GM18907 (cell line): ENCODE measurements at regions not wholly inside any gene's neighbourhood (a gene's known extent, or its start where the extent isn't known, plus 50 kb on each side); places are given as distances from the start of the nearest gene placed in this dataset.

ENCODE experiments used
- ATAC-seq: cut with Tn5 transposase; IDR thresholded peaks from one replicate; pipeline ENCODE4 v1.9.1; 2021; ENCODE audit warnings: mild to moderate bottlenecking, moderate library complexity; ENCODE audit not compliant: unreplicated experiment

DNA sequence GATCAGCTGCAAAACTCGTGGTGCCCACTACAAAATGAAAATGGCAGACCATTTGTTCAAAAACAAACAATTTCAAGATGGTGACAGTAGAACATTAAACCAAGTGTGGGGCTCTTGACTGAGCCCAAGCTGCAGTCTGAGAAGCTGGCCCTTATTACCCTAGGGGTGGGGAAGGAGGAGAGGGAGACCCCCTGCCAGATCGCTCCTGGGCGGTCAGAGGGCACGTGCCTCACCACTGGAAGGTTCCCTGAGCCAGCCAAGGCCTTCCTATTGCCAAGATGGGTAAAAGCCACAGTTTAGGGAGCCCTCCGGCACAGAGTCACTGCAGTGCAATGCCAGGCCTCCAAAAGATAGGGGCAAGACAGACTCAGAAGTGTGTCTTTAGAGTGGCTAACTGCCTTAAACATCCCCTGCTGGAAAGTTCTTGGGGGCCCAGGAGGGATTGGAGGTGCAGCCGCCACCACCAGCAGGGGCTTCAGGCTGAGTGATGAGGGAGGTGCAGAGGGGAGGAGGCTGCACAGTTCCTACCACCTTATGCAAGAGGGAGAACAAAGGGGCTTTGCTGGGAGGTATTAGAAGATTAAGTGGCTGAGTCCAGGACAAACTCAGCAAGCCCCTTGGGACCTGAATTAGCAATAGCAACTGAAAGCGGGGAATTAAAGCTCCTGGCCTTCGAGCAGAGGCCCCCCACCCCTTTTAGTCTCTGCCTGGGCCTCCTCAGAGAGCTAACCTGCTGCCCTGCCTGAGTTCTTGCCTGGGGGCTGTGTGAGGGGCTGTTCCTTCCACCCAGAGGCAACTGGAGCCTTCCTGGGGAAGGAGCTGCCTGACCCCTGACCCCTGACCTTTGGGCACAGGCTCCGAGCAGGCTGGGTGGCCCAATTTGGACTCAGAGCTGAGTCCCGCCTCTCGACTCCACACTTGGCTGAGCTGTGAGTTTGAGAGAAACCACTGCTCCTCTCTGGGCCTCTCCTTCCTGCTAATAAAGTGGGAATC, 88.4 kb downstream of the VEGFA start:
- ATAC-seq: no peak

DNA sequence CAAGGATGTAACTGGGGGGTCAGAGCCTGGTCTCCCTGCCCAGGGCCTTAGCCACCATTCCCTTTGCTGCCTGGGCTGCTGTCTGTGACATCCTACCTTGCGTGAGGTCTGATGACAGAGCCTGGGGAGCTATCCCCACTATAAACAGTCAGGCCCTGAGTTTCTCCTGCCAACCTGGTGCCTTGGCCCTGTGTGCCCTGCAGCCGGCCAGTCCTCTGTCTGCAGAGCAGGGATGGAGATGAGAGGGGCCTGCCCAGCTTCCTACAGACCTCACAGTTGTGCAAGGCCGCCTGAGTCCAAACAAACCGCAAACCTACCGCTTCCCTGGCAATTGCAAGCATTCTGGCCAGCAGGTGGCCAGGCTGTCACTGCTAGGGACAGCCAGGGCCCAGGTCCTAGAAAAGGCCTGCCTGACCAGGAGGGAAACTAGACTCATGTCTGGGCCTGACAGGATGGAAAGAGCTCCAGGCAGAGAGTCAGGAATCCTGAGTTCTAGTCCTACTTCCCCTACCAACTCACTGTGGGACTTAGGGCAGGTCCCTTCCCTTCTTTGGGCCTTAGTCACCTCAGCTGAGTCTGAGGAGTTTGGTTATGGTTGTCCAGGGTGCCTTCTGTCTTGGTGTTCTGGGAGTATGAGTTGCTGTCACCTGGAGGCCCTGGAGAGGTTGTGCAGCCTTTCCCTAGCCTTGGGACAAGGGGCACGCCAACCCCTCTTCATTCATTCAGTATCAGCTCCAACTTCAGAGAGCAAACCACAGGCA, 86.2 kb downstream of the VEGFA start:
- ATAC-seq: no peak

DNA sequence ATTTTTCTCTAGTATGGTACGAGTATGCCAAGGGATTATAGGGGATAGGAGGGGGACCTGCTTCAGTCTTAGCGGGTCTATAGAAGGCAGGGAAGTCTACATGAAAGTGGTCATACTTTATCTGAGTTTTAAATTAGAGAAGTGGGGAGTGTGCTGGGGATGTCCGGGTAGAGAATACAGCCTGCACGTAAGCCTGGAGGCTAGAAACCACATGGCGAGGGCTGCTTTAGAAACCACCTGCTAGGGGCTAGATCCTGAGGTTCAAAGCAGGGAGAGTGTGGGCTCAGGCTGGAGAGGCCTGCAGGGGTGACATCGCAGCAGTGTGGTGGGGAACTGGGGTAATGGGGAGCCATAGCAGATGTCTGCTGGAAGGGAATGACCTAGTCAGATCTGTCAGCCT, 85.2 kb downstream of the VEGFA start:
- ATAC-seq: no peak

DNA sequence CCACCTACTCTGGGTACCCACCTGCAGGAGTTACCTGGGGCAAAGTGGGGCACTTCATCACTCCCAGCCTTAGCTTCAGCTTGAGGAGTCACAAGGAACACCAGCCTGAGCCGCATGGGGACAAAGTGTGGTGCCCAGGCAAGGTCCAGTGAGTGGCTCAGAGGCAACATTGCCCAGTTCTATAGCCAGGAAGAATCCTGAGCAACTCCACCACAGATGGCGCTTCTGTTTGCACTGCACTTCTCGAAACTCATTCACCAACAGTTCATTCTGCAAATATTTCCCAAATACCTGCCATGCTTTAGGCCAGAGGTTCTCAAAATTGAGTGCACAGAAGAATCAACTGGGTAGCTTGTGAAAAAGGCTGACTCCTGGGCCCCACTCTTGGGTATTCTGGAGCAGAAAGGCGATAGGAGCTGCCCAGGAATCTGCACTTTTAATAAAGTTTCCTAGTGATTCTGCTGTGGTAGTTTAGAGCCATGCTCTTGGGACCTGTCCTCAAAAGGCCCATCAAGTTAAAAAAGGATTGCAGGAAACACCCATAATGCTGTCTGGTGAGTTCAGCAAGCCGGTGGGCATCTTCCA, 83.1 kb downstream of the VEGFA start:
- ATAC-seq: no peak

DNA sequence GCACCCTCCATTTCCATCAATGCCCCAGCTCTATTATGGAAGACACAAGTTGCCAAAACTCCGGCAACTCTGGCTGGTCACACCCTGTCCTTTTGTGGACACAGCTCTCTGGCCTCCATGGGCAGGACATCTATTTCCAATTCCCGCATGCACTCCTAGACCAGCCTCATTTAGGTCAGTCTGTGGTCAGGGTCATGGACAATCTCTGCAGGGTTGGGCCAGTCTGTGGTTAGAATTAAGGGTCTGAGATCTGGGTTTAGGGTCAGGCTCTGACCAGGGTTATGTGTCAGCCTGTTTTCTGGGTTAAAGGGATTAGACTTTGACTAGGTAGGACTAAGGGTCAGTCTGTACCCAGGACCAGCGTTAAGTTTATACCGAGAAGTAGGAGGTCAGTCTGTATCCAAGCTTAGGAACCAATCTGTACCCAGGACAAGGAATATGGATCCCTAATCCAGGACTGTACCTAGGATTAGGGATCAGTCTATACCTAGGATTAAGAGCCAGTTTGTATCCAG, 82.4 kb downstream of the VEGFA start:
- no peak for ATAC-seq

DNA sequence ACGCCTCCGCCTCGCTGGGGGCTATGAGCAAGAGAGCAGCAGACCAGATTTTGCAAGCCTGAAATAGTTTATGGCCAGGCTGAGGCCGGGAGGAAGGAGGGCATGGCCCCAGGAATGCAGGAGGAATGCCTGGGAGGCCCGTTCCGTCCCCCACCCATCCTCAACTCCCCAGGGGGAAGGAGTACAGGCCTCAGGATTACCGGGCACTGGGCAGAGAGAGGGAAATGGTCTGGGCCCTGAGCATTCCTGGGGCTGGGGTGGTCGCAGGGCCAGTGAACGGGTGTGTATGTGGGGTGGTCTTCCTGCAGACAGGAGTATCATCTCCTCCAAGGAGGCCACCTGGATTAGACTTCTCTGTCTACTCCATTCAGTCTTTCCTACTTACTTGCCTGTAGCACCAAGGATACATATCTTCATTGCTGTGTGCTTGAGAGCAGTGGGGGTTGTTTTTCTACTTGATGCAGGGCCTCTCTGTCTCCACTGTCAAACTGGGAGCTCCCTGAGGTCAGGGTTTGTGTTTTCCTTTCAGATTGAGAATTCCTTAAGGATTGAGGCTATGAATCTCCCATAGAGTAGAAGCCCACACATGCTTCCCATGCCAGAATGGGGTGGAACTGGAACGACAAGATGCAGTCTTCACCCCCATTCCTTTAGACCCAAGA, 81.3 kb downstream of the VEGFA start:
- no peak for ATAC-seq

DNA sequence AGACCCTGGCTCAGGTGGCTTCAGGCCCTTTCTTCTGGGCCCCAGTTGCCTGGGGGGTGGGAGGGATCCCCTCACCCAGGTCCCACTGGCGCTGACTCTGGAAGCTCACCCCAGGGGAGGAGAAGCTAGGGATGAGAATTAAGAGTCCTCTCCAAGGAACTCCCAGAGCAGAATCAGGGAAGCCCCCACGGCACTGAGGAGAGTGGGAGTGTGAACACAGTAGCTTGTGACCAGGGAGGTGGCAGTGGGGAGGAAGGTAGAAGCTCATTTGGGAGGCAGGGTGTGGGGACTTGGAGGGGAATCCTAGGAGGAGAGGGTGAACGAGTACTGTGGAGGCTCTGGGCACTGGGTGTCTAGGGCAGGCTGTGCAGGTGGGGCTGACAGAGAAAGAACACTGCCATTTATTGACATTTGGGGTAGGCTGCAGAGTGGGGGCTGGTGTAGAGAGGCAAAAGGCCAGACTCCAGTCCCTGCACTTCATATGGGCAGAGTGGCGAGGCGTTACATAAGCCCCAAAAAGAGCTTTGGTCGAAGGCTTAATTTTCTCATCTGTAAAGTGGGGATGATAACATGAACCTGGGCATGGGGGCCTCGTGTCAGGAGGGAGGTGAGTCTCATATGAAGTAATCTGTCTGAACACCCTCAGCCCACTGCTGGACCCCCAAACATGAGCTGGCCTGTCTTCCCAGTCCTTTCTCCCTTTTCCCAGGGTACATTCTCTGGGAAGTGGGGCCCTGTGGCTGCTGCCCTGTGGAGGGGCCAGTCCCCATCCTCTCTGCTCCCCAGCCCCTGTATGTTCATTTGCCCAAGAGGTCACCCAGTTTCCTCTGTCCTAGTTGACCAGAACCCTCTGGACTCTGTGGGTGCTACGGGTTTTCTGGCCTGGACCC, 80.5 kb downstream of the VEGFA start:
- ATAC-seq: no peak

DNA sequence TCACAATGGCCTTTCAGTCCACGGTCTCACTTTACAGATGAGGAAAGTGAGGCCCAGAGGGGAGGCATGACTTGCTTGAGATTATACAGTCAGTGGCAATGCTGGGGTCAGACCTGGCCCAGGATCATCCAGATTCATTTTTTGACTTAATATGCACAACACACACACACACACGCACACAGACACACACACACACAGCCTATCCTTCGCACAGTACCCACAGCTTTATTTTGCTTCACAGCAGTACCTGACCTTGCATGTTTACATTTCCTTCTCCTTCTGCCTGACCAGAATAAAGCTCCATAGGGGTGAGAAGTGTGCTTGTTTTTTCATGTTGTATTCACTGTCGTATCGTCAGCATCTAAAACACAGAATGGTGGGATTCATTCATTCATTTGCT, 79.8 kb downstream of the VEGFA start:
- ATAC-seq: no peak

DNA sequence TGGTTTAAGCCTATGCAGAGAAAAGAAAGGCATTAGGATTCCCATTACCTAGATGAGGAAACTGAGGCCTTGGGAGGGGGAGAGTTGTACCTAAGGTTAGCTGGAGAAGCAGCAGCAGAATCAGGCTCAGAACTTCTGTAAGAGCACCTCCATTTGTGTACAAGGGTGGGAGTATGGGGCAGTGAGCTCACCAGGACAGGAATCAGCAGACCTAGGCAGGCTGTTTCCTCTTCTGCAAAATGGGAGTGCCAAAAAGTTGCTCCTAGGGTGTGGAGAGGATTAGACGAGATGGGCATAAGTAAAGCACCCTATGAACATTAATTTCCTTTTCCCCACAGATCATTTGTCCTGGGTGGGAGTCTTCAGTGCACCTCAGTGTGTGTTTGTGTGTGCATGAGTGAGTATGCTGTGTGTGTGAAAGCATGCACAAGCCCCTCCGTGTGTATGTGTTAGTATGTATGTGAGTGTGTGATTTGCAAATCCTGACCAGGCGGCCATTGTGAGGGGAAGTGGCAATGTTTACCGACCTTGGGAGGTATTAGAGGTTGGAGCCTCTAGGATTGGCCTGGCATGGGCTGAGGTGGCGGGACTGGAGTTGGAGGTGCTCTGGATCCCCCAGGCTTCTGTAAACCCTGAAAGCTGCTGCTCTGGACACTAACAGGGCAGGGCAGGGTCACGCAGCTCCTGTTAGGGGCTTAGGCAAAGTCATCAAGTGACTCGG, 78.8 kb downstream of the VEGFA start:
- no peak for ATAC-seq

DNA sequence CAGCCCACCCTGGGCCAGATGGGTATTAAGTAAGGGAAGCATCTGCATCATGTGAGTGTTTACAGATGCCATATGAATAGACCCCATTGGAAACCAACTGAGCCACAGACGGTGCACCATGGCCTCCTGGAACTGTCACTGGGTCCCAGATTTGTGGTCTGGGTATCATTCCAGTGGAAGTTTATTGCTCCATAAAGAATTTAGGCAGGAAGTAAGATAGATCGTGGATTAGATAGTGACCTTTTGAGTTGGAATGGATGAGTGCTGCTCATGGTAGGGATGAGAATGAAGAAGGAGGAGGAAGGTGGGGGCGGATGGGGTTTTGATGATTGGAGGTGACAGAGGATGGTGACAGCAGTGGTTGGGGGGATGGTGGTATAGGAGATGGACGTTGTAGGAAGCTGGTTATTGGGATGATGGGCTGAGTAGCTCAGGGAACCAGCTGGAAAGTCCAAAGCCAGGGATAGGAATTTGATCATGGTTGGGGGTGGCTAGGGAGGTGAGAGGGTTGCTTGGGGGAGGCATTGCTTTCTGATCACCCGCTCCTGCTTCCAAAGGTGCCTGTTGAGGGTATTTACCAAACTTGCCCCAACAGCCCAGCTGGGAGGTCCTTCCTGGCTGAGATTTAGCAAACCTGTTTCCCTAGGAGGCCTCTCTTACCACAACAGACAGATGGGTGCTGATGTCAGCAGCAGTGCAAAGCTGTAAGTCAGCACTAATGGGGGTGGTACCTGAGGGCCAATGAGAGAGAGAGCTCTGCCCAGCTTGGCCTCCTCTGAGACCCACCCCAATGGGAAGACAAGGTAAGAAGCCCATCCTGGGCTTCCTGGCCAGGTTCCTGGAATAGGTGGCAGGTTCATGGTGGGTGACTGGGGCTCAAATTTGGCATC, 78.0 kb downstream of the VEGFA start:
- no peak for ATAC-seq

DNA sequence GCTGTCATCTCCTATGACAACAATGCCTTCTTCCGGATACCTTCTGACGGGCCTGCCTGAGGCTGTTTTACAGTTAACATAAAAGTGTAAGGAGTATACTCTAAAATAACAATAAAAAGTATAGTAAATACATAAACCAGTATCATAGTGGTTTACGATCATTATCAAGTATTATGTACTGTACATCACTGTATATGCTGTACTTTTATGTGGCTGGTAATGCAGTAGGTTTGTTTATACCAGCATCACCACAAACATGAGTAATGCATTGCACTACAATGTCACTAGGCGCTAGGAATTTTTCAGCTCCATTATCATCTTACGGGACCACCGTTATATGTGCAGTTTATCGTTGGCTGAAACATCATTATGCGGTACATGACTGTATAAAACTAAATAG, 76.5 kb downstream of the VEGFA start:
- ATAC-seq: no peak

DNA sequence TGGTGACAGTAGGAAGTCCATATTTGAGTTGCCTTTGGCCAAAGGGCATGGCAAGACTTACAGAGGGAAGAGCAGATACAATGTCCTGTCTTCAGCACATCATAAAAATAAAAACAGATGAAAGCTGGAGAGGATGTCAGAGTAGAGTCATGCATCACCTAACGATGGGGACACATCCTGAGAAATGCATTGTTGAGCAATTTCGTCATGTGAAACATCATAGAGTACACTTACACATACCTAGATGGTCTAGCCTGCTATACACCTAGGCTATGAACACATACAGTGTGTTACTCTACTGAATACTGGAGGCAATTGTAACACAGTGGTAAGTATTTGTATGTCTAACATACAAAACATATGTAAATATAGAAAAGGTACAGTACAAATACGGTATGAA, 75.6 kb downstream of the VEGFA start:
- ATAC-seq: no peak

DNA sequence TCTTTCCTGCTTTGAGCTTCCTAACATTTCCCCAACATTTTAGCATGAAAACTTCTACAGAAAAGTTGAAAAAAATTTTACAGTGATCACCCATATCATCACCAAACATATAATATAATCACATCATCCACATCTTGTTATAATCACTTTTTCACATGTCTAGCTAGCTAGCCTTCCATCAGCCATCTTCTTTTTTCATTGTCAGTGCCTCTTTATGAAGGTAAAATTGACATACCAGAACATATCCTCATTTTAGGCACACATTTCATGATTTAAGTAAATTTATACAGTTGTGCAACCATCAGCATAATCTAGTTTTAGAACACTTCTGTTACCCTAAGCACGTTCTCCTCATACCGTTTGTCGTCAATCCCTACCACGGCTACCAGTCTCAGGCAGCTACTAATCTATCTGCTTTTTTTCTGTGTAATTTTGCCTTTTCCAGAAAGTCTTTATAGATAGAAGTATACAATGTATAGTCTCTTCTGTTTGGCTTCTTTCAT, 73.7 kb downstream of the VEGFA start:
- no peak for ATAC-seq

DNA sequence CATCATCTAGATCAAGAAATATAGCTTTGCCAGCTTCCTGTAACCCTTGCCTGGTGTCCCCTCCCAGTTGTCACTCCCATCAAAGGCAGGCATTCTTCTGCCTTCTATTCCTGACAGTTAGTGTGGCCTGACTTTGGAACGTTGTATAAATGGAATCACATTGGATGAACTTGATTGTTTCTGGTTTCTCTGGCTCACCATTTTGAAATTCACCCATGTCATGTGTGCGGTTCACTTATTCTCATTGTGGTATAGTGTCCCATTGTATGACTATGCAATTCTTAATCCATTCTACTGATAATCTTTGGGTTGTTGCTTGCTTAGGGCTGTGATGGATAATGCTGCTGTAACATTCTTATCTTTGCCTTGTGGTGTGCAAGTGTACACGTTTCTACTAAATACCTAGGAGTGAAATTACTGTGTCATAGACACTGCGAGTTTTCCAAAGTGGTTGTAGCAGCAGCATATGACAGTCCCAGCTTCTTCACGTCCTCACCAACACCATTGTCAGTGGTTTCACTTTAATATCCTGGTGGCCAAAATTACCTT, 73.2 kb downstream of the VEGFA start:
- no peak for ATAC-seq

DNA sequence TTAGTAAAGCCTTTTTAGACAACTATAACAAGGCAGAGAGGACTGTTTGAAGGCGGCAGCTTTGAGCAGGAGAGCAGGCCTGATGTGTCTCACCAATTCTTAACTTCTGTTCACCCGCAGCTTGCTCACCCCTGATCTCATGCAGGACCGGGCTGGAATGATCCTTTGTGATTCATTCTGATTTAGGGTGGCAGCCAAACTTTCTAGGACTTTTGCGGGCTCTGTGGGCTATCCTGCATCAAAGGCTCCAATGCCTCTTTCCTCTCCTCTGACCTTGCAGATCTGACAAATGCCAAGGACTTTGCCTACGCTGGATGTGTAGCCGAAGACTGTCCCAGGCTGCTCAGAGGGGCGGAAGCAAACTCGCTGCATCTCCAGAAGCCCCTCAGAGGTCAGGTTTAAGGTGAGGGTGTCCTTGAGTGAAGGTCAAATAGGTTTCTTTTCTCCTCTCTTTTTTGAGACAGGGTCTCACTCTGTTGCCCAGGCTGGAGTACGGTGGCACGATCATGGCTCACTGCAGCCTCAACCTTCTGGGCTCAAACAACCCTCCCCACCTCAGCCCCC, 72.3 kb downstream of the VEGFA start:
- no peak for ATAC-seq

DNA sequence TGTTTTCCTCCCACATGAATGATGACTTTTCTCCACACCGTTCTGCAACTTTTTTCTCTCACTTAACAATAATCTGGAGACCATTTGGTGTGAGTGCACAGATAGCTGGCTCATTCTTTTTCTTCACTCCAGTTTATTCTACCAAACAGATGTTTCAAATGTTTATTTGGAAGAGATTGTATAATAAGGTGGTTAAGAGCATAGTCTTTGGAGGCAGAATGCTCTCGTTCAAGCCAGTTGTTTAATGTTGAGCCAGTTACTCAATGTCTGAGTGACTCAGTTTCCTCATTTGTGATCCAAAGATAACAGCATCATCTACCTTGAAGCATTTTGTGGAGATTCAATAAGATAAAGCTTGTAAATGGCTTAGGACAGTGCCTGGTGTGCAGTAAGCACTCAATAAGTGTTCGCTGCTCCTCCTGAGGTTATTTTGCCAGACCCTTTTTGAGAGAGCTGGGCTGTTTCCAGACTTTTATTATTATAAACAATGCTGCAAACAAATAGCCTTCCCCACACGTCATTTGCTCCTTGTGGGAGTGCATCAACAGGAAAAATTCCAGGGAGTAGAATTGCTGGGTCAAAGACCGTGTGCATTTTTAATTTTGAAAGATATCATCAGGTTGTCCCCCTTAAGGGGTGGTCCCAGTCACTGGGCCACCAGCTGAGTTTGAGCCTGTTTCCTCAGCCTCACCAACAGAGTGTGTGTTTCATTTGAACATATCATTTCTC, 70.6 kb downstream of the VEGFA start:
- no peak for ATAC-seq
